GM21737 (cell line): ENCODE measurements at regions not wholly inside any gene's neighbourhood (a gene's known extent, or its start where the extent isn't known, plus 50 kb on each side); places are given as distances from the start of the nearest gene placed in this dataset.
"Not testable (repeated sequence)": the region's sequence is repeated elsewhere in the genome, so short reads cannot be mapped to it uniquely, and the experiment has no call there.

Source experiments
- ATAC-seq: cut with Tn5 transposase; IDR thresholded peaks from one replicate; pipeline ENCODE4 v1.9.1; 2021; ENCODE audit warnings: mild to moderate bottlenecking, moderate library complexity; ENCODE audit not compliant: unreplicated experiment

GRCh38 chr2:126288362-126288761 is 367.6 kb upstream of the GYPC start:
- no peak for ATAC-seq

DNA sequence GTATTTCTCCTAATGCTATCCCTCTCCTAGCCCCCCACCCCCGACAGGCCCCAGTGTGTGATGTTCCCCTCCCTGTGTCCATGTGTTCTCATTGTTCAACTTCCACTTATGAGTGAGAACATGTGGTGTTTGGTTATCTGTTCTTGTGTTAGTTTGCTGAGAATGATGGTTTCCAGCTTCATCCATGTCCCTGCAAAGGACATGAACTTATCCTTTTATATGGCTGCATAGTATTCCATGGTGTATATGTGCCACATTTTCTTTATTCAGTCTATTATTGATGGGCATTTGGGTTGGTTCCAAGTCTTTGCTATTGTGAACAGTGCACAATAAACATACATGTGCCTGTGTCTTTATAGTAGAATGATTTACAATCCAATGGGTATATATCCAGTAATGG is 362.0 kb upstream of the GYPC start:
- not testable (repeated sequence) for ATAC-seq

DNA sequence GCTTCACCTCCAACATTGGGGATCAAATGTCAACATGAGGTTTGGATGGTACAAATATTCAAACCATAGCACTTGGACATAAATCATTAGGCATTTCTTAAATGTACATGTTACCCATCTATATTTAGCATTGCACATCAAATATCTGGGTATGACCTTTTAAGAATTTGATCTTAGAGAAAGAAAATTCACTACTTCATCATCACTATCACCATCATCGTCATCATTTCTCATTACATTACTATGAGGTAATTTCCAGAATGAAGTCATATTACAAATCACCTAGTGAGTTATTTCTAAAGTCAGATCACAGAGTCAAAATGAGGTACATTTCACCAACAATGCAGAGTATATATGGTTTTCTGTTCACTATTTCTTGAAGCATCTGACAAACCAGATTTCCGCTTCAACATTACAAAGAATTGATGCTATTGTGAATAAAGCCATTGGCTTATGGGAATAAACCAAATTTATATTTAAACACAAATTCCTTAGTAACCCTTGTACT is 356.4 kb upstream of the GYPC start:
- ATAC-seq: no peak

- no peak for ATAC-seq
Observed at GRCh38 chr2:126300348-126300747, 355.6 kb upstream of the GYPC start.

DNA sequence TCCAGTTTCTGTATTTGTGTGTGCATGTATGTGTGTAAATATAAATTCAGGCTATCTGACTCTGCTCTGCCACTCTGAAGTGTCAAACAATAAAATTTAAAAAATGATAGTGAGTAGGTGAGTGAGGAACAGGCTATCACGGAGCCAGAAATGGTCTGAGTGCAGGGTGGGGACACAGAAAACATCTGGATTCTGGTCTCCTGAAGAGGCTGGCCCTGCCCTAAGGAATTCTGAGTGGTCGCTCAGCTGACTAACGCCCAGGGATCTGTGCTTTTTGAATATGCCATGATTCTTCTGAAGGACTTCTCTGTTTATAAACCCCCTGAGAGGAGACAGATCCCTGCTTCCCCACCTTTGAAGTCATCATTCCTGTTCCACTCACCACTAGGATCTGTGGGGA is 353.9 kb upstream of the GYPC start:
- ATAC-seq: no peak

DNA sequence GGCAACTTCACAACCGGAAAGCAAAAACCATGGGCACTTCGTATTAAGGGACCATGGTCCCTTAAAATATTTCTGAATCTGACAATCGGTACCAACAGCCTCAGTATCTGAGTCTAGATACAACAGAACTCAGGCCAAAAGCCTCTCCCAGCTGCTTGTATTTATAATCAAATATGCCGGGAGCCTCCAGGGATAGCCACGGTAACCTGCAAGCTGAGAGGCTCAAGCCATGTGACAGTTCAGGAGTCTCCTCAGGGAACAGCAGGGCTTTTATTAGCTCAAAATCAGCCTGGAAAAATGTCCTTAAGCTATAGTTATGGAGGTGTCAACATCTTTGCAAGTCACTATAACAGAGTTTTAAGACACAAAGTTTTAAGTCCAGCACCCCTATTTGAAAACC is 352.8 kb upstream of the GYPC start:
- no peak for ATAC-seq

DNA sequence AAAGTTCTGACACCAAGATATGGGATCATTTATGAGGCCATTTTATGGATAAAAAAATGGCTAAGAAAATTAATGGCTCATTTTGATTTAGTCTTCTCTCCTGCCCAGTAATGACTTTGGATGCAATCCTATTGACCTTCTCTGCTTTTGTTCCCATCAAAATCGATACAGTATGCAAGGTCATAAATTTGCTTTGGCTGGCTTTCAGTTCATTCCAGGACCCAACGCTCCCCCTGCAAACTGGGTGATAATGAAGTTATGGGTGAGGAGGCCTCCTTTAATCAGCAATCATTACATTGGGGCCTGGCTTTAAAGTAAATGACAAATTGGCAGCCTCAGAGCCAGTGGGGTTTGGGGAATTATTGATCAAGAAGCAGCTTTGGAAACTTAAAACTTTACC is 351.8 kb upstream of the GYPC start:
- no peak for ATAC-seq

- ATAC-seq: no peak
Observed at GRCh38 chr2:126306539-126306938, 349.4 kb upstream of the GYPC start.

DNA sequence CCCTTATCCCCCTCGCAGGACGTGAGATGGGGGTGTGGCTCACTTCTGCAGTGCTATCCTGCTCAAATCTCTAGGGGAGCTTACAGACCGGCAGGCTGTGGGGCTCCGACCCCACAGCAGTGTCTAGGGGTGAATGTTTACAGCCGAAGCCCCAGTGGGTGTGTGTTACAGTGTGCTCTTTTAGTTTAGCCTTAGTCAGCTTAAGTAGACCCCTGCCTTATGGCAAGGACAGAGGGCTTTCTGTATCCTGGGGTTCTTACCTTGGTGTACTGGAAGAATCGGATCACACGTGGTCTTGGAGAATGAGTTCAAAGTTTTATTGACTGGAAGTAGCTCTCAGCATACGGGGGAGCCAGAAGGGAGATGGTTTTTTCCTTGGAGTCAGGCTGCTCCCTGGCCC is 348.2 kb upstream of the GYPC start:
- ATAC-seq: no peak

DNA sequence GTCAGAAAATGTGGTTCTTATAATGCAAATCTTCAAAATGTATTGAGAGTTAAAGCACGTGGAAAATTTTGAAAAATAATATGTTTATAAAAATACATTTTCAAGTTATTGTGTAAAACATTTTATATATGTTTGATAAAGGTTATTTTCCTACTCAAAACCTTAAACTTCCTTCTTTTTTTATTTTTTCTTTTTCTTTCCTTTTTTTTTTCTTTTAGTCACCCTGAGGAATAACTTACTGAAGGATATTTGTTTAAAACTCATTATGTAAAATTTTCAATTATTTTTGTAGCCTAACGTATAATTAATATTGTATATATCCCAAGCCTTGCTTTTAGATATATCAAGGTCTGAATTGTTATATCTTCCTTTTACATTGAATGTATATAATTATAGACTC is 346.8 kb upstream of the GYPC start:
- ATAC-seq: no peak

DNA sequence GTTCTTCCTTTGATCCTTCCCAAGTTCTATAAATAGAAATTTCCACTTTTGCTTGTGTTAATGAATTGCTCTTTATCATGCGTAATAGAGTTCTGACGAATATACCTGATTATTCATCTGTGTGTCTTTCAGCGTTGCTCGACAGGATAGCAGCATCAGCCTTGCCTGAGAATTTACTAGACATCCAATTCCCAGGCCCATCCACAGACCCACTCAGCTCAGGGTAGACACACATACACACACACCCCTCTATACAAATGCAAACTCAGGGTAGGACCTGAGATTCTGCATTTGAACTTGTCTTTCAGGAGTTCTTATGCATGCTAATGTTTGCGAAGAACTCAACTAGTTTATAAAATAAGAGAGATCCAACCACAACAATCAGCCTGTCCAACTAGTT is 343.4 kb upstream of the GYPC start:
- ATAC-seq: no peak

- no peak for ATAC-seq
Observed at GRCh38 chr2:126315828-126316227, 340.1 kb upstream of the GYPC start.

- ATAC-seq: no peak
Observed at GRCh38 chr2:126317790-126318431, 338.0 kb upstream of the GYPC start.

GRCh38 chr2:126322342-126322741 is 333.6 kb upstream of the GYPC start:
- ATAC-seq: no peak

DNA sequence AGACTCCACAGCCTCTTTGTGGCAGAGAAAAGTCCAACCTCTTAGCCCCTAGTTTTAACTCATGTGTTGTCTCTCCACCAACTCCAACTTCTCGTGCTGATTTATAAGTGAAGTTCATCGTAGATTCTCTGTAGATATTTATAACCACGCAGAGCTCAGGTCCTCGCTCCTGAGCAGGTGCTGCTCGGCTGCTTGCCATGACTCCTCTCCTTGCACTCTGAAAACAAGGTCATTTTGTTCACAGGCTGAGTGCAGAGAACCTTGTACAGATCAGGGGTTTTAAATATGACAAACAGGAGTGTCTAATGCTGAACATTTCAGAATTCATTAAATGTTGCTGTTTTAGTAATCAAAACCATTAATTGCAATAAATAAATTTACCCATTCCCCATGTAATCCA is 330.8 kb upstream of the GYPC start:
- ATAC-seq: no peak

- ATAC-seq: no peak
Observed at GRCh38 chr2:126329173-126329572, 326.8 kb upstream of the GYPC start.

GRCh38 chr2:126342457-126342856 is 313.5 kb upstream of the GYPC start:
- ATAC-seq: no peak

DNA sequence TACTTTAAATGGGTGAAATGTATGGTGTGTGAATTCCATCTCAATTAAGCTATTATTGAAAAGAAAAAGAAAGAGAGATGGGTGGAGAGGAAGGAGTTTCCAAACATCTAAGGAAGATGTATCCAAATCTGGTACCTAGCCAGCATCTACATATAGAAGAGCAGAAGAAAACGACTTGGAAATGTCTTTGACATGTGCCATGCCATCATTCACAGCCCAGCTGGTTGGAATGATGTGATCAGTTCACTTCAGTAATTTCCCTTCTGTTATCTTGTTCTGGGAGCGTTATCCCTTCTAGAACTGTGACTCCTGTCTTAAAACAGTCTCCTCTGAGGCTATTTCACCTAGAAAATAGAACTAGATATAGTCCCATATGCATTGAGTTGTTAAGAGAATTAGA is 312.8 kb upstream of the GYPC start:
- ATAC-seq: no peak

GRCh38 chr2:126344493-126344892 is 311.5 kb upstream of the GYPC start:
- ATAC-seq: no peak

GRCh38 chr2:126345691-126346090 is 310.3 kb upstream of the GYPC start:
- ATAC-seq: no peak

DNA sequence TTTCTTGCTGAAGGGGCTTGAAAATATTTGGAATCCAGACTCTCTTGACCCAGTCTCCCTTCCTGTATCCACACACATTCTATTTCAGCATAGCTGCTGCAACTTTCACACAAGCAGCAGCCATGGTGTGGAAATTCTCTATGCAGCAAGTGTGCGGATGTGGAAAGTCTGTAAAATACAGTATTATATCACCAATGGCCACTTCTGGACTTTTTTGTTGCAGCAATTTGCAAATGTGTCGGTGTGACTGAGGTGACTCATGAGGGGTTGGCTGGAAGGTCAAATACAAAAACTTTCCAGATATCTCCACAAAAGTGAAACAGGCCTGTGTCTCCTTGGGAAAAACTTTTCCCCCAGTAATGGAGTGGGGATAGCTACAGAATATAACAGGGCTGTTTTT is 299.3 kb upstream of the GYPC start:
- ATAC-seq: no peak

- no peak for ATAC-seq
Observed at GRCh38 chr2:126358122-126358521, 297.8 kb upstream of the GYPC start.

DNA sequence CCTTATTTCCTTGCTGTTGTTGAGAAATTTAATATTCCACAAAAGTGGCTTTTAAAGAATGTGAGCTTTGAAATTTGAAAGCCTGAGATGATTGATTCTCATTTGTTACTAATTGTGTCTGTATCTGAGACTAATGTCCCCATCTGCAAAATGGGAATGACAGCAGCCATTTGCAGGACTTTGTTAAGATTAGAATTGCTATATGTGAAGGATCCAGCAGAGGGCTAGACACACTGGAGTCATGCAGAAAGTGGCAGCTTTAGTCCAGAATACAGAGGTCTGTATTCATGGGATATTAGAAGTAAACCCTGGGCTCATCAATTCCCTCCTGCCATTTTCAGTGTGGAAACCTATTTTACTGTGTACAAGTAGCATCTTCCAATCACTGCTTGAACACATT is 296.5 kb upstream of the GYPC start:
- ATAC-seq: no peak
